ENCODE measurements at regions not wholly inside any gene's neighbourhood (a gene's known extent, or its start where the extent isn't known, plus 50 kb on each side); places are given as distances from the start of the nearest gene placed in this dataset.

DNA sequence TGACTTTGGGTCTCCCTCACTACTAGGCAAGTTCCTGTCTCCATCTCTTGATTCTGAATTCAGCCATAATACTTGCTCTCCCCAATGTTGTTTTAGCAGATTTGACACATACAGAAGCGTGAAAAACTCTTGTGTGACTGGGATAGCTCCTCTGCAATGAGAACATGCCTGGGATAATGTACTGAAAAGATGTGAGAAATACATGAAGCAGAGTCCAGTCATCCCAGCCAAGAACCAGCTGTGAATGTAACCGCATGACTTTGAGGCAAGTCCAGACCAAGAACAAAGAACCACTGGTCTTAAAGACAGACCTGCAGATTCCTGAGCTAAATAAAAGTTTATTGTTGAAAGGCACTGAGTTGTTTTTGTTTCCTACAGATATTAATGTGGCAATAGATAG is 135.0 kb downstream of the NMUR2 start:
- no peak for DNase-seq (ENCODE audit: low spot score)

DNA sequence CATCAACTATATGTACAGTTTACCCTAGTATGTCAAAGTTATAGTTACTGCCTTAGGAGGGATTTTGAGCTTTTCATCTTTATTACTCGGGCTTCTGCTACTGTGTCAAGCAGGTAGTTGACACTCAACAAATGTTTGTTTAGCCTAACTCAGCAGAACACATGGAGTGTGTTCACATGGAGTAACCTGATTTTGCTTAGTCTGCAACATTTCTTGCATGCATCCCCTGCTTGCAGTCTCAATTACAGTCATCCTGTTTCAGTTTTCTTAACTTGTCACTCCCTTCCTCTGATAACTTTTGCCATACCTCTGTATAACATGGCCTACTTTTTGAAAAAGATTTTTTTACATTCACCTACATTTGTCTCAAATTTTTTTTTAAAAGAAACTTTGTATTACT is 135.5 kb downstream of the NMUR2 start:
- no peak for DNase-seq (ENCODE audit: low spot score)

GRCh38 chr5:152264645-152265254 is 140.3 kb downstream of the NMUR2 start:
- DNase-seq (ENCODE audit: low spot score): no peak

DNA sequence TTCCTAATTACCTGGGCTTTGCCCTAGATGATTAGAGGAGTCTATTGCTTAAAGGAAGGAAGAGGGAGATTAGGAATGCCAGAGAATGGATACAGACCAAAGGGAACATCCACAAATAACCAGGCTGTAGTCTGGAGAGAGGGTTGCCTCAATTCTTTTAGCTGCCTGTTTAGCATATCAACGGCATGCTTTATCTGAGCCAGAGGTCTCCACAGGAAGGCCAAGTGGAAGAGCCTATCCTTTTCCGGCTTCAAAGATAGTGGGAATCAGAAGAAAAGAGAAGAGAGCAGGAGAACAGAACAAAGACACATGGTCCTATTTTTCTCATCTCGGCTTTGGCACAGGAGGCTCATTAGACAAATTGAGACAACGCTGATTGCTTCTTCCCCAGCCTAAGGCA is 142.4 kb downstream of the NMUR2 start:
- no peak for DNase-seq (ENCODE audit: low spot score)

DNA sequence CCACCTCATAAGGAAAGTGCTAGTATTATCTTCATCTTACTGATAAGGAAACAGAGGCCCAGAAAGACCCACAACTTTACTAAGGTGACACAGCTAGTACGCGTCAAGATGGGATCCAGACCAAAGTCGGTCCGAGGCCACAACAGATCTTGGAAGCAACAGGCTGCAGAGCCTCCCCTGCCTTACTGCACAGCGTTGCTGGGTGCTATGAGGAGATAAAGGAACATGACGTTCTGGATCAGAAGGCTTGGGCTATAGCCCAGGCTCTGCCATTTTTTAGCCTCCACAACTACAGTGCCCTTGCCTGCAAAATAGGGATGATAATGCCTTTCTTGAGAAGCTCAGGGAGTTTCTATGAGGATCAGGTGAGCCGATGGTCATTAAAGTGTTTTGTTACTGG is 144.1 kb downstream of the NMUR2 start:
- DNase-seq (ENCODE audit: low spot score): no peak

DNA sequence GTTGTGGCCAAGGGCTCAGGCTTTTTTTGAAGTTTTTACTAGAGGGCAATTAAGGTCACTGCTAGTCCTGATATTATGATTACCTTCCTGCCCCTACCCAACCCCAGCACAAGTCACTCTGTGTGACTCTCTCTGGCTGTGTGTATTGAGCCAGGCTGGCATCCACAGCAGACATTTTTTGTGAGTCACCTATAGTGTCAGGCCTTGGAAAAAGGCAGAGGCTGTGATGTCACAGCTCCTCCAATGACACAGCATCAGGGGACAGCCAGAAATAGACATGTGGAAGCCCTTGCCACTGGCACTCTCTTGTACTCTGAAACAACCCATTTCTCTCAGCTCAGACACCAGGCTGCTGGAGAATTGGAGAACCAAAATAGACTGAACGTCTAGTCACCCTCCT is 145.4 kb downstream of the NMUR2 start:
- DNase-seq (ENCODE audit: low spot score): no peak

- DNase-seq (ENCODE audit: low spot score): no peak
Observed at GRCh38 chr5:152256580-152256979, 148.5 kb downstream of the NMUR2 start.

GRCh38 chr5:152255411-152255810 is 149.7 kb downstream of the NMUR2 start:
- no peak for DNase-seq (ENCODE audit: low spot score)

GRCh38 chr5:152247850-152248385 is 157.2 kb downstream of the NMUR2 start:
- no peak for DNase-seq (ENCODE audit: low spot score)

DNA sequence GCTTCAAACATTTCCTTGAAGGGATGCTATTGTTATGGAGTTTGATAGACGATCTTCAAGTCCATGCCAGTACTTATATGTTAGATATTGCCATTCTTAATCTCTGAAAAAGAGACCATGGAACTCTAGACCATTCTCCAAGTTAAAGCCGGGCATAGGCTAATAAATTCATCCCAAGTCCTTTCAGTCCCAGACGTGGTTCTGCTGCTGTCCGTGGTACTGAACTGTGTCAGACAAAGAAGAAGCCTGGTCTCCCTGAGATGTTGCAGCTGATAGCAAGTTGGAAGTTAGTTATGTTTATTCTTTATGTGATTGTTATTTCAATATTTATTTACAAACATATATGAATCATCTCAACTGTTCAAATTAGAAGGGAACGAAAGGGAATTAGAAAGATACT is 158.7 kb downstream of the NMUR2 start:
- DNase-seq (ENCODE audit: low spot score): no peak

DNA sequence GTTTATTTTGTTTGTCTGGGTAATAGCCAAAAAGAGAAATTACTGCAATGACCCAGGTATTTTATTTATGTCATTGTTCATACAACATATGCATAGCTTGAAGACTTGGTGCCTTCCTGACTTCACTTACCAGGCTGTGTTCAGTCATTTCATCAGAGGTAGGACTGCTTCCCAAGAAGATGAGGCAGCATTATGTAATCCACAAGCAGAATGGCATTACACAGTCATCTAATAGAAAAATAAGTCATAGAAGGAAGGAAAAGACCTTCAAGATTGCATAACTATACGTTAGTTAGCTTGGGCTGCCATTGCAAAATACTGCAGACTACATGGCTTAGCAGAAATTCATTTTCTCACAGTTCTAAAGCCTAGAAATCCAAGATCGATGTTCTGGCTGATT is 167.5 kb downstream of the NMUR2 start:
- no peak for DNase-seq (ENCODE audit: low spot score)

GRCh38 chr5:152226191-152226590 is 178.9 kb downstream of the NMUR2 start:
- no peak for DNase-seq (ENCODE audit: low spot score)

DNA sequence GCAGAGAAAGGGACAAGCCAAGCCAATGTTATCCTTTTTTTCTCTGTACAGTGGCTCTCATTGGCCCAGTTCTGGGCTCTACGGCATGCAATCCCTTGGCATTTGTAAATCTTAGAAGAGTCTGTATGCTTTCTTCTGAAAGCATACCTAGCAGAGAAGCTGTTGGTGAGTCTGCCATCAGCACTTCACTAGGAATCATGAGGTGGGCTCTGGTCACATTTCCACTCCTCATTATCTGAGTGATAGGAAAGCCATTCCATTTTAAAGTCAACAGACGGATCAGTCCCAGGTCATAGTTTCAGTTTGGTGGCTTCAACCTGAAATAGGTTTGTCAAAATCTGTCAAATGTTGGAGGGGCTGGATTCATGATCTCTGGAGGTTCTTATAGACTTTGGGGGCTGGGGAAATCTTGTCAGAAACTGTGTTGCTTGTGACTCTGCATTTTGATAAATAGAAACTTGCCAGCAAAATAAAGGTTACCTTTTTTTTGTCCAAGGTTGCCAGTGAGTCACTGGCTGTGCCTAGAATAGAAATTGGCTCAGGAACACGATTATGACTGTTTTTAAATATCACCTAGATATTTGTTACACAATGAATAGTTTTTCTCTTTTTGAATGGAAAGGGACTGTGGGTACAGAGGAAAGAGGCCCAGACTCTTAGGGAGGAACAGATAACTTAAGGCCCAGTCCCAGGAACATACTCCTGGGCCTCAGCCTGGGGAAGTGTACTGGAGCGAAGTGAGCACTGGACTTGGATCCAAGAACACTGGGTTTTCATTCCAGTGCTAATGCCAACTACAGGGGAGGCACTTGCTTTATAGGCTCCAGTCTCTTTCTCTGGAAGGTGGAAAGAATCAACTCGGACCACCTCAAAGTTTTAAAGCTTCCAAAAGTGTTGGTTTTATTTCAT is 183.1 kb downstream of the NMUR2 start:
- DNase-seq (ENCODE audit: low spot score): no peak

DNA sequence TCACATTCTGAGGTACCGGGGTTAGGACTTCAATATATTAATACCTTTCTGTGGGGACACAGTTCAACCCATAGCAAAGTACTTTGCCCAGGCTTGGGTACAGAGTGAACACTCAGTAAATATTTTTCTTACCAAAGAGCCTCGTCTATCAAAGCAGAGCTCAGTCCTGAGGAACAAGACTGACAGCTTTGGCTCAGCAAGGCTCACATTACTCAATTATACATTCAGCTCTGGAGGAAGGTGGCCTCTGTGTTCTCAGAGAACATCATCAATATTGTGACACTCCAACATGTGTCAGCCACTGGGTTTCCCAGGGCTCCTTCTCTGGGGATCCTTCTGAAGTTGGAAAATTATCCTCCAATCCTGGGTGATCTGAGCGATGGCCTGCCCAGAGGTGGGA is 186.4 kb downstream of the NMUR2 start:
- DNase-seq (ENCODE audit: low spot score): no peak

- DNase-seq (ENCODE audit: low spot score): no peak
Observed at GRCh38 chr5:152205804-152206203, 199.3 kb downstream of the NMUR2 start.

GRCh38 chr5:152202321-152202720 is 202.8 kb downstream of the NMUR2 start:
- no peak for DNase-seq (ENCODE audit: low spot score)

DNA sequence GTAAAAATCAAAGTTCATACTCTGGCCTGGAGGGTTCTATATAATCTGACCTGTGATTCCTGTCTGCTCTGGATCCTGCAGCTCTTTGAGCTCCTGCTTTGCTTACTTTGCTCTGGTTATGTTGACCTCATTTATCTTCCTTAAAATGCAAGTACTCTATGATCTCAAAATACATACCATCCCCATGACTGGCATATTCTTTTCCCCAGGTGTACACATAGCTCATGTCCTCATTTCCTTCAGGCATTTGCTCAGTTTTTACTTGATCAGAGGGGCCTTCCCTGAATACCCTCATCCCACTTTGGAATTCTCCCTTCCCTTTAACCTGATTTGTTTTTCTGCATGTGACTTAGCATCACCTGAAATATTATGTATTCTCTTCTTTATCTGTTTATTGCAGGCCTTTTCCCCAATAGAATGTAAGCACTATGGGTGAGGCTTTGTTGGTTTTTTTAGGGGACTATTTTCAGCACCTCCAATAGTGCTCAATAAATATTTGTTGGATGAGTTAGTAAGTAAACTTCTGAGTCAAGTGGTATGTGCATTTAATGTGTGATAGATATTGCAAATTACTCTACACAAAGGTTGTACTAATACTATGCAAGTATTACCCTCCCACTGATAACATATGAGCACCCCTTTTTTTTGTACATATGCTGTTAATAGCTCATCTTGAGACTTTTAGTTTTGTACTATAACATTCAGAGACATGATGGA is 211.5 kb downstream of the NMUR2 start:
- DNase-seq (ENCODE audit: low spot score): no peak

DNA sequence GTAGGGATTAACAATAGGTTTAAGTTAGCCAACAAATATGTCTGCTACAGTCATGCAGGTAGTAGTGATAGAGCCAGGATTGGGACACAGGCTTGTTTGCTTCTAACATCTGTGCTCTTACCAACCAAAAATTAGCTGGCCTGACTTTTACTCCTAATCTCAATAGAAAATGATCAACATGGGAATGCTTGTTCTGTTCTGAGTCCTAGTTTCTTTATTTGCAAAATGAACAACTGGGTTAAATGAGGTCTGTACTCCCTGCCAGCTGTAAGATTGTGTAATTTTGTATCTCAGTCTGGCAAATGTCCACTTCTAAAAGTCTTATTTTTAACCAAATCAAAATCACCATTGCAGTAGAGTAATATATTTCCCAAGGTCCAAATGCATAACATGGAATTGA is 216.8 kb downstream of the NMUR2 start:
- DNase-seq (ENCODE audit: low spot score): no peak

GRCh38 chr5:152187668-152188067 is 217.4 kb downstream of the NMUR2 start:
- DNase-seq (ENCODE audit: low spot score): no peak

GRCh38 chr5:152185547-152186245 is 219.4 kb downstream of the NMUR2 start:
- no peak for DNase-seq (ENCODE audit: low spot score)

- no peak for DNase-seq (ENCODE audit: low spot score)
Observed at GRCh38 chr5:152184266-152184665, 220.8 kb downstream of the NMUR2 start.

GRCh38 chr5:152181461-152181860 is 223.6 kb downstream of the NMUR2 start:
- no peak for DNase-seq (ENCODE audit: low spot score)

Data from left forelimb (tissue), 1 donor.